ENCODE measurements at regions not wholly inside any gene's neighbourhood (a gene's known extent, or its start where the extent isn't known, plus 50 kb on each side); places are given as distances from the start of the nearest gene placed in this dataset.
"Not testable (repeated sequence)": the region's sequence is repeated elsewhere in the genome, so short reads cannot be mapped to it uniquely, and the experiment has no call there.

DNA sequence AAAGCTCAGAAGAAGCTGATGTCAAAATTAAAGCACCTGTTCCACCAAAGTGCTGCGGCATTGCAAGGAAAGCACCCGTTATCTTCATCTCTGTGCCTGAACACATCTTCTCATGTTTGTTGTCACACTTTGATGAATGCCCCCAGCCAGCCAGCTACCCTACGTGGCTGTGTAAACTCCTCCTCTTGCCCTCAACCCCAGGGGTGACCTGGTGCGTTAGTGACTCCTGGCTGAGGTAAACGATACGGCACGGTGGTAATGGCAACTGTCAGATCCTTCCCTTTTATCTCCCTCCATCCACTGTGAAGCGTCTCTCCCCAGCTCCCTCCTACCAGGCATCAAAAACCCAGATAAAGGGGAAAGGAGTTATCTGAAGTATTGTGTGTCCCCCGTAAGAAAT is 90.6 kb upstream of the WWC2 start:
- H3K4me1 Mint-ChIP-seq = peaks cover 8% of the 10 kb centered on the region; the same call in 2 of the 3 replicates
- H3K27me3 ChIP-seq (ENCODE audit: insufficient read depth) = no peaks in the 10 kb centered on the region
- no peaks in the 10 kb centered on the region for H3K9me2 ChIP-seq (ENCODE audit: insufficient read depth)
- H3K79me2 ChIP-seq (replicated peaks; ENCODE audit: insufficient read depth) = no peaks in the 10 kb centered on the region
- ATAC-seq (peak; percentile 81), DNase-seq (ENCODE audit: low spot score) (peak; percentile 52)
- no peaks in the 10 kb centered on the region for H3K36me3 ChIP-seq (ENCODE audit: insufficient read depth)
- no peaks in the 10 kb centered on the region for H3F3A ChIP-seq (replicated peaks; ENCODE audit: low read depth)
- no peak overlapping the region for H3K4me3 Mint-ChIP-seq
- no peaks in the 10 kb centered on the region for H3K36me3 Mint-ChIP-seq (ENCODE audit: low read depth)
- no peaks in the 10 kb centered on the region for H4K20me1 ChIP-seq (replicated peaks; ENCODE audit: insufficient read depth)
- no peak overlapping the region for H3K27ac Mint-ChIP-seq
- peaks cover 9% of the 10 kb centered on the region; the same call in 2 of the 3 replicates for H3K9me3 Mint-ChIP-seq
- H2AFZ ChIP-seq = peak overlapping the region; percentile 65
- H3K4me3 ChIP-seq = no peak overlapping the region
- H3K4me1 ChIP-seq (ENCODE audit: insufficient read depth) = no peaks in the 10 kb centered on the region
- TF ChIP-seq, protein P1, sequence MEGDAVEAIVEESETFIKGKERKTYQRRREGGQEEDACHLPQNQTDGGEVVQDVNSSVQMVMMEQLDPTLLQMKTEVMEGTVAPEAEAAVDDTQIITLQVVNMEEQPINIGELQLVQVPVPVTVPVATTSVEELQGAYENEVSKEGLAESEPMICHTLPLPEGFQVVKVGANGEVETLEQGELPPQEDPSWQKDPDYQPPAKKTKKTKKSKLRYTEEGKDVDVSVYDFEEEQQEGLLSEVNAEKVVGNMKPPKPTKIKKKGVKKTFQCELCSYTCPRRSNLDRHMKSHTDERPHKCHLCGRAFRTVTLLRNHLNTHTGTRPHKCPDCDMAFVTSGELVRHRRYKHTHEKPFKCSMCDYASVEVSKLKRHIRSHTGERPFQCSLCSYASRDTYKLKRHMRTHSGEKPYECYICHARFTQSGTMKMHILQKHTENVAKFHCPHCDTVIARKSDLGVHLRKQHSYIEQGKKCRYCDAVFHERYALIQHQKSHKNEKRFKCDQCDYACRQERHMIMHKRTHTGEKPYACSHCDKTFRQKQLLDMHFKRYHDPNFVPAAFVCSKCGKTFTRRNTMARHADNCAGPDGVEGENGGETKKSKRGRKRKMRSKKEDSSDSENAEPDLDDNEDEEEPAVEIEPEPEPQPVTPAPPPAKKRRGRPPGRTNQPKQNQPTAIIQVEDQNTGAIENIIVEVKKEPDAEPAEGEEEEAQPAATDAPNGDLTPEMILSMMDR (conservative IDR thresholded peaks at IDR 0.05; ENCODE audit: low read depth in 2 of 2) = peak; percentile 37 to 66
- TF ChIP-seq NANOG (IDR thresholded peaks at IDR 0.05; ENCODE audit: borderline replicate concordance) = no peak
- H3K4me2 ChIP-seq = no peak overlapping the region
- H3K27ac ChIP-seq (ENCODE audit: low read depth) = no peak overlapping the region
- H3K27me3 Mint-ChIP-seq (ENCODE audit: insufficient read depth, low read depth, poor library complexity) = peaks cover 6% of the 10 kb centered on the region

DNA sequence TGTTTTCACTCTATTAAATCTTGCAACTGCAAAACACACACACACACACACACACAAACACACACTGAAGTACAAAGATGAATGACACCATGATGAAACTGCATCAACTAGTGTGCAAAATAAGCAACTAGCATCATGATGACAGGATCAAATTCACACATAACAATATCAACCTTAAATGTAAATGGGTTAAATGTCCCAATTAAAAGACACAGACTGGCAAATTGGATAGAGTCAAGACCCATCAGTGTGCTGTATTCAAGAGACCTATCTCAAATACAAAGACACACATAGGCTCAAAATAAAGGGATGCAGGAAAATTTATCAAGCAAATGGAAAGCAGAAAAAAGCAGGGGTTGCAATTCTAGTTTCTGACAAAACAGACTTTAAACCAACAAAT is 87.2 kb upstream of the DCTD start:
- not testable (repeated sequence) for H3K27me3 Mint-ChIP-seq (ENCODE audit: insufficient read depth, low read depth, poor library complexity)

DNA sequence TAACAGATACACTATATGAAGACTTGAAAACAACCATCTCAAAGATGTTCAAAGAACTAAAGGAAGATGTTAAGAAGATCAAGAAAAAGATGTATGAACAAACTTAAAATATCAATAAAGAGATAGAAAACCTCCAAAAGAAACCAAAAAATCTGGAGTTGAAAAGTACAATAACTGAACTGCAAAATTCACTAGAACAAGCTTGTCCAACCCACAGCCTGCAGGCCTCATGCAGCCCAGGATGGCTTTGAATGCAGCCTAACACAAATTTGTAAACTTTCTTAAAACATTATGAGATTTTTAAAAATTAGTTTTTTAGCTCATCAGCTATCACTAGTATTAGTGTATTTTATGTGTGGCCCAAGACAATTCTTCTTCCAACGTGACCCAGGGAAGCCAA is 77.0 kb upstream of the DCTD start:
- H3K9me3 Mint-ChIP-seq = no peaks in the 10 kb centered on the region; the same call in 2 of the 3 replicates
- Histone ChIP-seq H3K4me3 (no peak overlapping the region), H3K36me3 (ENCODE audit: insufficient read depth) (no peaks in the 10 kb centered on the region), H3K79me2 (replicated peaks; ENCODE audit: insufficient read depth) (no peaks in the 10 kb centered on the region), H3K4me1 (ENCODE audit: insufficient read depth) (no peaks in the 10 kb centered on the region), H3F3A (replicated peaks; ENCODE audit: low read depth) (no peaks in the 10 kb centered on the region), H3K9me2 (ENCODE audit: insufficient read depth) (peaks cover 12% of the 10 kb centered on the region; the same call in 1 of the 2 replicates), H3K27ac (ENCODE audit: low read depth) (no peak overlapping the region), H4K20me1 (replicated peaks; ENCODE audit: insufficient read depth) (no peaks in the 10 kb centered on the region), H3K4me2 (no peak overlapping the region), H3K27me3 (ENCODE audit: insufficient read depth) (no peaks in the 10 kb centered on the region), H2AFZ (no peak overlapping the region)
- no peaks in the 10 kb centered on the region for H3K4me1 Mint-ChIP-seq
- no peak overlapping the region for H3K4me3 Mint-ChIP-seq
- H3K36me3 Mint-ChIP-seq (ENCODE audit: low read depth) = no peaks in the 10 kb centered on the region
- DNase-seq (ENCODE audit: low spot score) = no peak
- no peak for ATAC-seq
- H3K27ac Mint-ChIP-seq = no peak overlapping the region
- H3K27me3 Mint-ChIP-seq (ENCODE audit: insufficient read depth, low read depth, poor library complexity) = peaks cover 2% of the 10 kb centered on the region
- no peak for TF ChIP-seq STAT1 (IDR thresholded peaks at IDR 0.05; ENCODE audit: unreplicated experiment)
- no peak for TF ChIP-seq CREB1 (CRISPR knock-in tag; IDR thresholded peaks at IDR 0.05; ENCODE audit: low read depth)
- TF ChIP-seq, protein P1 (conservative IDR thresholded peaks at IDR 0.05; ENCODE audit: low read depth in 2 of 2) = no peak
- TF ChIP-seq, protein P2, sequence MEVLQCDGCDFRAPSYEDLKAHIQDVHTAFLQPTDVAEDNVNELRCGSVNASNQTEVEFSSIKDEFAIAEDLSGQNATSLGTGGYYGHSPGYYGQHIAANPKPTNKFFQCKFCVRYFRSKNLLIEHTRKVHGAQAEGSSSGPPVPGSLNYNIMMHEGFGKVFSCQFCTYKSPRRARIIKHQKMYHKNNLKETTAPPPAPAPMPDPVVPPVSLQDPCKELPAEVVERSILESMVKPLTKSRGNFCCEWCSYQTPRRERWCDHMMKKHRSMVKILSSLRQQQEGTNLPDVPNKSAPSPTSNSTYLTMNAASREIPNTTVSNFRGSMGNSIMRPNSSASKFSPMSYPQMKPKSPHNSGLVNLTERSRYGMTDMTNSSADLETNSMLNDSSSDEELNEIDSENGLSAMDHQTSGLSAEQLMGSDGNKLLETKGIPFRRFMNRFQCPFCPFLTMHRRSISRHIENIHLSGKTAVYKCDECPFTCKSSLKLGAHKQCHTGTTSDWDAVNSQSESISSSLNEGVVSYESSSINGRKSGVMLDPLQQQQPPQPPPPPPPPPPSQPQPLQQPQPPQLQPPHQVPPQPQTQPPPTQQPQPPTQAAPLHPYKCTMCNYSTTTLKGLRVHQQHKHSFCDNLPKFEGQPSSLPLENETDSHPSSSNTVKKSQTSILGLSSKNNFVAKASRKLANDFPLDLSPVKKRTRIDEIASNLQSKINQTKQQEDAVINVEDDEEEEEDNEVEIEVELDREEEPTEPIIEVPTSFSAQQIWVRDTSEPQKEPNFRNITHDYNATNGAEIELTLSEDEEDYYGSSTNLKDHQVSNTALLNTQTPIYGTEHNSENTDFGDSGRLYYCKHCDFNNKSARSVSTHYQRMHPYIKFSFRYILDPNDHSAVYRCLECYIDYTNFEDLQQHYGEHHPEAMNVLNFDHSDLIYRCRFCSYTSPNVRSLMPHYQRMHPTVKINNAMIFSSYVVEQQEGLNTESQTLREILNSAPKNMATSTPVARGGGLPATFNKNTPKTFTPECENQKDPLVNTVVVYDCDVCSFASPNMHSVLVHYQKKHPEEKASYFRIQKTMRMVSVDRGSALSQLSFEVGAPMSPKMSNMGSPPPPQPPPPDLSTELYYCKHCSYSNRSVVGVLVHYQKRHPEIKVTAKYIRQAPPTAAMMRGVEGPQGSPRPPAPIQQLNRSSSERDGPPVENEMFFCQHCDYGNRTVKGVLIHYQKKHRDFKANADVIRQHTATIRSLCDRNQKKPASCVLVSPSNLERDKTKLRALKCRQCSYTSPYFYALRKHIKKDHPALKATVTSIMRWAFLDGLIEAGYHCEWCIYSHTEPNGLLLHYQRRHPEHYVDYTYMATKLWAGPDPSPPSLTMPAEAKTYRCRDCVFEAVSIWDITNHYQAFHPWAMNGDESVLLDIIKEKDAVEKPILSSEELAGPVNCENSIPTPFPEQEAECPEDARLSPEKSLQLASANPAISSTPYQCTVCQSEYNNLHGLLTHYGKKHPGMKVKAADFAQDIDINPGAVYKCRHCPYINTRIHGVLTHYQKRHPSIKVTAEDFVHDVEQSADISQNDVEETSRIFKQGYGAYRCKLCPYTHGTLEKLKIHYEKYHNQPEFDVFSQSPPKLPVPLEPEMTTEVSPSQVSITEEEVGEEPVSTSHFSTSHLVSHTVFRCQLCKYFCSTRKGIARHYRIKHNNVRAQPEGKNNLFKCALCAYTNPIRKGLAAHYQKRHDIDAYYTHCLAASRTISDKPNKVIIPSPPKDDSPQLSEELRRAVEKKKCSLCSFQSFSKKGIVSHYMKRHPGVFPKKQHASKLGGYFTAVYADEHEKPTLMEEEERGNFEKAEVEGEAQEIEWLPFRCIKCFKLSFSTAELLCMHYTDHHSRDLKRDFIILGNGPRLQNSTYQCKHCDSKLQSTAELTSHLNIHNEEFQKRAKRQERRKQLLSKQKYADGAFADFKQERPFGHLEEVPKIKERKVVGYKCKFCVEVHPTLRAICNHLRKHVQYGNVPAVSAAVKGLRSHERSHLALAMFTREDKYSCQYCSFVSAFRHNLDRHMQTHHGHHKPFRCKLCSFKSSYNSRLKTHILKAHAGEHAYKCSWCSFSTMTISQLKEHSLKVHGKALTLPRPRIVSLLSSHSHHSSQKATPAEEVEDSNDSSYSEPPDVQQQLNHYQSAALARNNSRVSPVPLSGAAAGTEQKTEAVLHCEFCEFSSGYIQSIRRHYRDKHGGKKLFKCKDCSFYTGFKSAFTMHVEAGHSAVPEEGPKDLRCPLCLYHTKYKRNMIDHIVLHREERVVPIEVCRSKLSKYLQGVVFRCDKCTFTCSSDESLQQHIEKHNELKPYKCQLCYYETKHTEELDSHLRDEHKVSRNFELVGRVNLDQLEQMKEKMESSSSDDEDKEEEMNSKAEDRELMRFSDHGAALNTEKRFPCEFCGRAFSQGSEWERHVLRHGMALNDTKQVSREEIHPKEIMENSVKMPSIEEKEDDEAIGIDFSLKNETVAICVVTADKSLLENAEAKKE (CRISPR knock-in tag; IDR thresholded peaks at IDR 0.05) = no peak
- no peak for TF ChIP-seq EZH2phosphoT487 (IDR thresholded peaks at IDR 0.05; ENCODE audit: unreplicated experiment)
- TF ChIP-seq ZNF114 (CRISPR knock-in tag; IDR thresholded peaks at IDR 0.05) = no peak

More for the DNA sequence above, 87.2 kb upstream of the DCTD start:
- H3K36me3 Mint-ChIP-seq (ENCODE audit: low read depth); H3K79me2 ChIP-seq (replicated peaks; ENCODE audit: insufficient read depth); H3K36me3 ChIP-seq (ENCODE audit: insufficient read depth); ATAC-seq; H2AFZ ChIP-seq; H4K20me1 ChIP-seq (replicated peaks; ENCODE audit: insufficient read depth); H3K4me1 ChIP-seq (ENCODE audit: insufficient read depth); DNase-seq (ENCODE audit: low spot score); H3F3A ChIP-seq (replicated peaks; ENCODE audit: low read depth); H3K27ac ChIP-seq (ENCODE audit: low read depth); H3K4me3 ChIP-seq; H3K4me1 Mint-ChIP-seq; H3K27me3 ChIP-seq (ENCODE audit: insufficient read depth); H3K4me3 Mint-ChIP-seq; H3K9me2 ChIP-seq (ENCODE audit: insufficient read depth); H3K4me2 ChIP-seq; H3K27ac Mint-ChIP-seq: not testable (repeated sequence)
- H3K9me3 Mint-ChIP-seq = peaks cover 13% of the 10 kb centered on the region; the same call in 2 of the 3 replicates
